ENCODE measurements at regions not wholly inside any gene's neighbourhood (a gene's known extent, or its start where the extent isn't known, plus 50 kb on each side); places are given as distances from the start of the nearest gene placed in this dataset.
"Not testable (repeated sequence)": the region's sequence is repeated elsewhere in the genome, so short reads cannot be mapped to it uniquely, and the experiment has no call there.

DNA sequence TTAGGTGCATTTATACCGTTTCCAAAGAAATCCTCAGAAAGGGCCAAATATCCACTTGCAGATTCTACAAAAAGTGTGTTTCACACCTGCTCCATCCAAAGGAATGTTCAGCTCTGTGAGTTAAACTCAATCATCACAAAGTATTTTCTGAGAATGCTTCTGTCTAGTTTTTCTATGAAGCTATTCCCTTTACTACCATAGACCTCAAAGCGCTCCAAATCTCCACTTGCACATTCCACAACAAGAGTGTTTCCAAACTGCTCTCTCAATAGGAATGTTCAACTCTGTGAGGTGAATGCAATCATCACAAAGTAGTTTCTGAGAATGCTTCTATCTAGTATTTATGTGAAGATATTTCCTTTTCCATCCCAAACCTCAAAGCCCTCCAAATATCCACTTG, 412.7 kb upstream of the WSB1 start:
- not testable (repeated sequence) for DNase-seq (ENCODE audit: low spot score)

DNA sequence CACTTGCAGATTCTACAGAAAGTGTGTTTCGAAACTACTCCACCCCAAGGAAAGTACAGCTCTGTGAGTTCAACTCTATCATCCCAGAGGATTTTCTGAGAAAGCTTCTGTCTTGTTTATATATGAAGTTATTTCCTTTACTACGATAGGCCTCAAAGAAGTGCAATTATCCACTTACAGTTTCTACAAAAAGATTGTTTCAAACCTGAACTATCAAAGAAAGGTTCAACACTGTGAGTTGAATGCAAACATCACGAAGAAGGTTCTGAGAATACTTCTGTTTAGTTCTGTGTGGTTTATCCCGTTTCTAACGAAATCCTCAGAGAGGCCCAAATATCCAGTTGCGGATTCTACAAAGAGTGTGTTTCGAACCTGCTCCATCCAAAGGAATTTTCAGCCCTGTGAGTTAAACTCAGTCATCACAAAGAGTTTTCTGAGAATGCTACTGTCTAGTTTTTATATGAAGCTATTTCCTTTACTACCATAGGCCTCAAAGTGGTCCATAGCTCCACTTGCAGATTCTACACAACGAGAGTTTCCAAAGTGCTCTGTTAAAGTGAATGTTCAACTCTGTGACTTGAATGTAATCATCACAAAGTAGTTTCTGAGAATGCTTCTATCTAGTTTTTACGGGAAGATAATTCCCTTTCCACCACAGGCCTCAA, 411.7 kb upstream of the WSB1 start:
- DNase-seq (ENCODE audit: low spot score) = not testable (repeated sequence)

DNA sequence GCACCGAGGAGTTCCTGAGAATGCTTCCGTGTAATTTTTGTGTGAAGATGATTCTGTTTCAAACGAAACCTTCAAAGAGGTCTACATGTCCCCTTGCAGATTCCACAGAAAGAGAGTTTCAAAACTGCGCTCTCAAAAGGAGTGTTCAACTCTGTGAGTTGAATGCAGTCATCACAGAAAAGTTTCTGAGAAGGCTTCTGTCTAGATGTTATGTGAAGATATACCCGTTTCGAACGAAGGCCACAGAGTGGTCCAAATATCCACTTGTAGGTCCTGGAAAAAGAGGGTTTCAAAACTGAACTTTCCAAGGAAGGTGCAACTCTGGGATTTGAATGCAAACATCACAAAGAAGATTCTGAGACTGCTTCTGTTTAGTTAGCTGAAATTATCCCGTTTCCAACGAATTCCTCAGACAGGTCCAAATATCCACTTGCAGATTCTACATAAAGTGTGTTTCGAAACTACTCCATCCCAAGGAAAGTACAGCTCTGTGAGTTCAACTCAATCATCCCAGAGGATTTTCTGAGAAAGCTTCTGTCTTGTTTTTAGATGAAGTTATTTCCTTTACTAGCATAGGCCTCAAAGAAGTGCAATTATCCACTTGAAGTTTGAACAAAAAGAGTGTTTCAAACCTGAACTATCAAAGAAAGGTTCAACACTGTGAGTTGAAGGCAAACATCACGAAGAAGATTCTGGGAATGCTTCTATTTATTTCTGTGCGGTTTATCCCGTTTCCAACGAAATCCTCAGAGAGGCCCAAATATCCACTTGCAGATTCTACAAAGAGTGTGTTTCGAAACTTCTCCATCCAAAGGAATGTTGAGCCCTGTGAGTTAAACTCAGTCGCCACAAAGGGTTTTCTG, 409.8 kb upstream of the WSB1 start:
- DNase-seq (ENCODE audit: low spot score) = not testable (repeated sequence)

DNA sequence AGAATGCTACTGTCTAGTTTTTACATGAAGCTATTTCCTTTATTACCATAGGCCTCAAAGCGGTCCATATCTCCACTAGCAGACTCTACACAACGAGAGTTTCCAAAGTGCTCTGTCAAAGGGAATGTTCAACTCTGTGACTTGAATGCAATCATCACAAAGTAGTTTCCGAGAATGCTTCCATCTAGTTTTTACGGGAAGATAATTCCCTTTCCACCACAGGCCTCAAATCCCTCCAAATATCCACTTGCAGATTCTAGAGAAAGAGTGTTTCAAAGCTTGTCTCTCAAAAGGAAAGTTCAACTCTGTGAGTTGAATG, 409.2 kb upstream of the WSB1 start:
- DNase-seq (ENCODE audit: low spot score) = not testable (repeated sequence)

DNA sequence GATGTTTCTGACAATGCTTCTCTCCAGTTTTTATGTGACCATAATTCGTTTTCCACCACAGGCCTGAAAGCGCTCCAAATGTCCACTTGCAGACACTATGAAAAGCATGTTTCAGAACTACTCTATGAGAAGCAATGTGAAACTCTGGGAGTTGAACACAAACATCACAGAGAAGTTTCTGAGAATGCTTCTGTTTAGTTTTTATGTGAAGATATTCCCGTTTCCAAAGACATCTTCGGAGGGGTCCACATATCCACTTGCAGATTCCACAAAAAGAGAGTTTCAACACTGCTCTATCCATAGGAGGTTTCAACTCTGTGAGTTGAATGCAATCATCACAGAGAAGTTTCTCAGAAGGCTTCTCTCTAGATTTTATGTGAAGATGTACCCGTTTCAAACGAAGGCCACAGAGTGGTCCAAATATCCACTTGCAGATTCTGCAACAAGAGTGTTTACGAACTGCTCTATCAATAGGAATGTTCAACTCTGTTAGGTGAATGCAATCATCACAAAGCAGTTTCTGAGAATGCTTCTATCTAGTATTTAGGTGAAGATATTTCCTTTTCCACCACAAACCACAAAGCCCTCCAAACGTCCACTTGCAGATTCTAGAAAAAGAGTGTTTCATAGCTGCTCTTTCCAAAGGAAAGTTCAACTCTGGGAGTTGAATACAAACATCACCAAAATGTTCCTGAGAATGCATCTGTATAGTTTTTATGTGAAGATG, 408.5 kb upstream of the WSB1 start:
- peak; percentile 76 for DNase-seq (ENCODE audit: low spot score)
